ENCODE measurements at regions not wholly inside any gene's neighbourhood (a gene's known extent, or its start where the extent isn't known, plus 50 kb on each side); places are given as distances from the start of the nearest gene placed in this dataset.
"Not testable (repeated sequence)": the region's sequence is repeated elsewhere in the genome, so short reads cannot be mapped to it uniquely, and the experiment has no call there.

GRCh38 chr14:101616202-101616601, 54.9 kb downstream of the DIO3 start:
- DNase-seq = no peak

GRCh38 chr14:101619484-101619883, 58.2 kb downstream of the DIO3 start:
- no peak for DNase-seq

GRCh38 chr14:101620031-101620788, 58.9 kb downstream of the DIO3 start:
- DNase-seq = no peak

- DNase-seq = no peak
Observed at GRCh38 chr14:101620821-101621785, 59.8 kb downstream of the DIO3 start.

- no peak for DNase-seq
Observed at GRCh38 chr14:101622251-101623076, 61.2 kb downstream of the DIO3 start.

- DNase-seq = no peak
Observed at GRCh38 chr14:101623077-101623372, 61.7 kb downstream of the DIO3 start.

GRCh38 chr14:101623685-101624444, 62.6 kb downstream of the DIO3 start:
- no peak for DNase-seq

GRCh38 chr14:101624536-101624935, 63.2 kb downstream of the DIO3 start:
- peak; percentile 74 for DNase-seq

- DNase-seq = no peak
Observed at GRCh38 chr14:101625336-101626097, 64.2 kb downstream of the DIO3 start.

- no peak for DNase-seq
Observed at GRCh38 chr14:101626331-101626730, 65.0 kb downstream of the DIO3 start.

GRCh38 chr14:101627915-101628262, 66.6 kb downstream of the DIO3 start:
- DNase-seq = no peak

GRCh38 chr14:101628471-101628966, 67.2 kb downstream of the DIO3 start:
- peak; percentile 96 for DNase-seq

GRCh38 chr14:101628975-101629374, 67.7 kb downstream of the DIO3 start:
- DNase-seq = no peak

GRCh38 chr14:101630056-101630965, 69.0 kb downstream of the DIO3 start:
- DNase-seq = no peak

- DNase-seq = no peak
Observed at GRCh38 chr14:101631199-101631598, 69.9 kb downstream of the DIO3 start.

- not testable (repeated sequence) for DNase-seq
Observed at GRCh38 chr14:101631970-101632369, 70.7 kb downstream of the DIO3 start.

GRCh38 chr14:101632520-101632919, 71.2 kb downstream of the DIO3 start:
- no peak for DNase-seq

GRCh38 chr14:101633276-101633675, 72.0 kb downstream of the DIO3 start:
- DNase-seq = no peak

GRCh38 chr14:101634202-101634849, 73.0 kb downstream of the DIO3 start:
- DNase-seq = no peak
